ENCODE measurements at regions not wholly inside any gene's neighbourhood (a gene's known extent, or its start where the extent isn't known, plus 50 kb on each side); places are given as distances from the start of the nearest gene placed in this dataset.
A peak's percentile ranks its signal among the peaks of the same experiment; 100 is the strongest.

DNA sequence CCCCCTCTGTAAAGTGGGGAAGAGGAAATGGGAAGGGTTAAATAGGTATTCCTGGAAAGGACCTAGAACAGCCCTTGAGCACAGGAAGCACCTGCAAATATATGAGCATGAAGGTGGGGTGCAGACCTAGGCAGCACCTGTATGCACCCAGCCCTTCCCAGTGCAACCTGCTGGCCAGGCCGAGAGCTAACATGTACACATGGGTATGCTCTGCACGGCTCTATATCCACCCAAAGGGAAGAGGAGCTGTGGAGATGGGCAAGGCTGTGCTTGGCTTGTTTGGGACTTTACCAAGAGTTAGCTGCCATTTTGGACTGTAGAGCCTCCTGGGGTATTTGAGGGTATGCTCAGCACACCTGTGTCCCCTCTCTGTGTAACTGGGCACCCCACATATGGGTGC is 171.2 kb downstream of the KLF13 start:
- Histone ChIP-seq H2AK5ac (ENCODE audit: low read depth, low read length) (no peak overlapping the region), H3K9me3 (replicated peaks in 1 of 2; ENCODE audit: control insufficient read depth in 2 of 2, insufficient read depth in 1 of 2, low read depth in 1 of 2, low read length in 2 of 2) (no peaks in the 10 kb centered on the region), H3K27me3 (ENCODE audit: control insufficient read depth in 3 of 3, insufficient read depth in 3 of 3, low read depth in 1 of 3, low read length in 3 of 3) (no peaks in the 10 kb centered on the region), H3K4me1 (ENCODE audit: control insufficient read depth in 2 of 2, insufficient read depth in 1 of 2, low read depth in 1 of 2, low read length in 2 of 2) (peaks cover 0 to 7% of the 10 kb centered on the region in 2 donors), H3K23ac (ENCODE audit: low read depth, low read length, poor library complexity) (no peak overlapping the region), H3K4ac (ENCODE audit: low read length) (no peak overlapping the region), H2BK12ac (ENCODE audit: low read length) (no peak overlapping the region), H3K4me3 (ENCODE audit: low read length in 2 of 2) (no peak overlapping the region), H2BK15ac (ENCODE audit: low read length) (no peak overlapping the region), H4K91ac (ENCODE audit: low read depth, low read length, poor library complexity) (no peak overlapping the region), H3K4me2 (ENCODE audit: insufficient read depth, low read length, poor library complexity, severe bottlenecking) (no peak overlapping the region), H3K27ac (replicated peaks; ENCODE audit: low read length) (no peak overlapping the region), H2AFZ (ENCODE audit: low read length) (no peak overlapping the region), H3K18ac (ENCODE audit: low read length) (no peak overlapping the region), H2BK5ac (ENCODE audit: low read length) (no peak overlapping the region), H3K79me1 (ENCODE audit: low read depth, low read length) (no peaks in the 10 kb centered on the region), H3K14ac (ENCODE audit: low read length) (no peak overlapping the region), H2BK120ac (ENCODE audit: low read depth, low read length) (no peak overlapping the region), H3K9ac (ENCODE audit: low read depth, low read length, poor library complexity) (no peak overlapping the region), H4K8ac (ENCODE audit: low read depth, low read length) (no peak overlapping the region), H3K36me3 (replicated peaks in 1 of 2; ENCODE audit: control insufficient read depth in 2 of 2, insufficient read depth in 2 of 2, low read length in 2 of 2) (no peaks in the 10 kb centered on the region)
- no CpG with 5 or more reads among the region's 2 CpGs for WGBS, 2 donors (ENCODE audit: extremely low coverage in 2 of 2, insufficient read length in 2 of 2, insufficient replicate concordance in 1 of 2)
- DNase-seq (ENCODE audit: low spot score): no peak

DNA sequence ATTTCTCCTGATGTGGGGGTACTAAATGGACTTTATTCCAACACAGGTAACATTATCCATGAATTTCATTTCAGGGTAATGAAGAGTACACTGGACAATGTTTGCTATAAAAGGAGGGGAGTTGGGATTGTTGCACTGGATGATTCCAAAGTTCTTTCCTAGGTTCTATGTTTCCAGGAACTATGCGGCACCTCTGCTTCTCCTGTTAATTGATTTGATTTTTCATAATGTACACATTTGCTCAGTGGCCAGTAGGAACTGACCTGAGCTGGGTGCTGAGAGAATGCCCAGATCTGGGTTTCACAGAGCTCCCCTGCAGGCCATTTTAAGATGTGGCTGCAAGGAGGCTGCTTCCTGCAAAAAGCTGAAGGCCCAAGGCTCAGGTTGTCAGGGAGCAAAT is 171.7 kb downstream of the KLF13 start:
- Histone ChIP-seq H2BK15ac (ENCODE audit: low read length) (no peak overlapping the region), H3K4me2 (ENCODE audit: insufficient read depth, low read length, poor library complexity, severe bottlenecking) (no peak overlapping the region), H4K8ac (ENCODE audit: low read depth, low read length) (no peak overlapping the region), H3K9me3 (replicated peaks in 1 of 2; ENCODE audit: control insufficient read depth in 2 of 2, insufficient read depth in 1 of 2, low read depth in 1 of 2, low read length in 2 of 2) (no peaks in the 10 kb centered on the region), H3K36me3 (replicated peaks in 1 of 2; ENCODE audit: control insufficient read depth in 2 of 2, insufficient read depth in 2 of 2, low read length in 2 of 2) (no peaks in the 10 kb centered on the region), H3K14ac (ENCODE audit: low read length) (no peak overlapping the region), H3K18ac (ENCODE audit: low read length) (no peak overlapping the region), H2AK5ac (ENCODE audit: low read depth, low read length) (no peak overlapping the region), H2BK120ac (ENCODE audit: low read depth, low read length) (no peak overlapping the region), H3K27ac (replicated peaks; ENCODE audit: low read length) (no peak overlapping the region), H3K4ac (ENCODE audit: low read length) (no peak overlapping the region), H3K79me1 (ENCODE audit: low read depth, low read length) (no peaks in the 10 kb centered on the region), H3K23ac (ENCODE audit: low read depth, low read length, poor library complexity) (no peak overlapping the region), H3K27me3 (ENCODE audit: control insufficient read depth in 3 of 3, insufficient read depth in 3 of 3, low read depth in 1 of 3, low read length in 3 of 3) (no peaks in the 10 kb centered on the region), H3K4me1 (ENCODE audit: control insufficient read depth in 2 of 2, insufficient read depth in 1 of 2, low read depth in 1 of 2, low read length in 2 of 2) (peaks cover 0 to 7% of the 10 kb centered on the region in 2 donors), H2AFZ (ENCODE audit: low read length) (no peak overlapping the region), H4K91ac (ENCODE audit: low read depth, low read length, poor library complexity) (no peak overlapping the region), H3K4me3 (ENCODE audit: low read length in 2 of 2) (no peak overlapping the region), H2BK12ac (ENCODE audit: low read length) (no peak overlapping the region), H2BK5ac (ENCODE audit: low read length) (no peak overlapping the region), H3K9ac (ENCODE audit: low read depth, low read length, poor library complexity) (no peak overlapping the region)
- no peak for DNase-seq (ENCODE audit: low spot score)
- no CpG with 5 or more reads among the region's 1 CpG for WGBS, 2 donors (ENCODE audit: extremely low coverage in 2 of 2, insufficient read length in 2 of 2, insufficient replicate concordance in 1 of 2)

DNA sequence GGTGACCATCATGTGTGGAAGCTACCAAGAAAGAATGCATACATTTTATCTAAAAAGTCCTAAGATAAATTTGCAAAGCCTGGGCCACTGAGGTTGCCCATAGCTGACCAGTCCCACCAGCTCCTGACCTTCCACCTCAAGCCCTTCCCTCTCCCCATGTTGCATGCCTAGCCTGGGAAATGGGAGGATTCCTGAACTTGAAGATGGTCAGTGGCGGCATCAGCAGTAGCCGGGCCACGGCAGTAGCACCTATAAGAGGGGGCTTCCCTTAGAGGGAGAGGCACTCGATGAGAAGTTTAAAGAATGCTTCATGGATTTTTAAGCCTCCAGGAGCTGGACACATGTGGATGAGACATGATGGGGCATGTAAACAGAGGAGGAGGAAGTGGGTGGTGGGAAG is 172.1 kb downstream of the KLF13 start:
- H2BK15ac ChIP-seq (ENCODE audit: low read length): no peak overlapping the region
- no peak overlapping the region for H2BK12ac ChIP-seq (ENCODE audit: low read length)
- no peak overlapping the region for H3K23ac ChIP-seq (ENCODE audit: low read depth, low read length, poor library complexity)
- H3K4me1 ChIP-seq (ENCODE audit: control insufficient read depth in 2 of 2, insufficient read depth in 1 of 2, low read depth in 1 of 2, low read length in 2 of 2): peaks cover 0 to 7% of the 10 kb centered on the region in 2 donors
- H3K36me3 ChIP-seq (replicated peaks in 1 of 2; ENCODE audit: control insufficient read depth in 2 of 2, insufficient read depth in 2 of 2, low read length in 2 of 2): no peaks in the 10 kb centered on the region
- H4K91ac ChIP-seq (ENCODE audit: low read depth, low read length, poor library complexity): no peak overlapping the region
- H3K9me3 ChIP-seq (replicated peaks in 1 of 2; ENCODE audit: control insufficient read depth in 2 of 2, insufficient read depth in 1 of 2, low read depth in 1 of 2, low read length in 2 of 2): no peaks in the 10 kb centered on the region
- H4K8ac ChIP-seq (ENCODE audit: low read depth, low read length): no peak overlapping the region
- no peak overlapping the region for H3K4me2 ChIP-seq (ENCODE audit: insufficient read depth, low read length, poor library complexity, severe bottlenecking)
- H3K27ac ChIP-seq (replicated peaks; ENCODE audit: low read length): no peak overlapping the region
- H3K27me3 ChIP-seq (ENCODE audit: control insufficient read depth in 3 of 3, insufficient read depth in 3 of 3, low read depth in 1 of 3, low read length in 3 of 3): no peaks in the 10 kb centered on the region
- H3K18ac ChIP-seq (ENCODE audit: low read length): no peak overlapping the region
- no peak overlapping the region for H3K4ac ChIP-seq (ENCODE audit: low read length)
- no peak overlapping the region for H2BK5ac ChIP-seq (ENCODE audit: low read length)
- no peak for DNase-seq (ENCODE audit: low spot score)
- no peak overlapping the region for H3K9ac ChIP-seq (ENCODE audit: low read depth, low read length, poor library complexity)
- no CpG with 5 or more reads among the region's 4 CpGs for WGBS, 2 donors (ENCODE audit: extremely low coverage in 2 of 2, insufficient read length in 2 of 2, insufficient replicate concordance in 1 of 2)
- H3K14ac ChIP-seq (ENCODE audit: low read length): no peak overlapping the region
- no peak overlapping the region for H2AFZ ChIP-seq (ENCODE audit: low read length)
- H2AK5ac ChIP-seq (ENCODE audit: low read depth, low read length): no peak overlapping the region
- H2BK120ac ChIP-seq (ENCODE audit: low read depth, low read length): no peak overlapping the region
- no peaks in the 10 kb centered on the region for H3K79me1 ChIP-seq (ENCODE audit: low read depth, low read length)
- H3K4me3 ChIP-seq (ENCODE audit: low read length in 2 of 2): no peak overlapping the region

DNA sequence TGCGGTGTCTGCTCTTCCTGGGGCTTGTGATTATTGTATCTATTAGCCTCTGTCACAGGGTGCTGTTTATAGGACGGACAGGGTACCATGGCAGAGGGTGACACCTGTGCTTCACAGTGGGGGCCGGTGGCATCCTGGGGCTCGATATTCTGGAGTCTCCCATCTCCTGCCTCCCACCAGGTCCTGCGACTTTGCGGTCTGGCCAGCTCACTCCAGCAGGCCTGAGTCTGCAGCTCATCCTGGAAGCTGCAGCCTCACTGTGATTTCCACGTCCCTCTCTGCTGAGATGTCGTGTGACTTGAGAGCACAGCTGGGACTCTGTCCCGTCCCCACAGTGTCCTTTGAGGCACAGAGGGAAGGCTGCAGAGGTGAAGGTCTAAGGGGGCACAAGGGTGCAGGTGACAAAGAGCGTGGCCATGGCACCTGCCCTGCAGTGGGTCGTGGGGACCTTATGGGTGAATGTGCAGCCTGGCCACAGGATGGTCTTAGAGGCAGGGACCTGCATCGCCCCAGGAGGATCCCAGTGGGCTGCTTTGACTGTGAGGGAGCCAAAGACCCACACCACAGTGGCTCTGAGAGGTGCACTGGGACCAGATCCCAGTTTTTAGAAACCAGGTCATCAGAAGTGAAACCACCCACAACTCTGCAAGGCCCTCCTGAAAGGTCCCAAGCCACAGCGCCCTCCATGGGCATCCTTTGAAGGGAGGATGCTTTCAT is 172.8 kb downstream of the KLF13 start:
- Histone ChIP-seq H3K4me1 (ENCODE audit: control insufficient read depth in 2 of 2, insufficient read depth in 1 of 2, low read depth in 1 of 2, low read length in 2 of 2) (peaks cover 0 to 7% of the 10 kb centered on the region in 2 donors), H3K27ac (replicated peaks; ENCODE audit: low read length) (no peak overlapping the region), H2BK15ac (ENCODE audit: low read length) (no peak overlapping the region), H3K4me3 (ENCODE audit: low read length in 2 of 2) (no peak overlapping the region), H3K4ac (ENCODE audit: low read length) (no peak overlapping the region), H3K18ac (ENCODE audit: low read length) (peak overlapping the region; percentile 36), H3K9ac (ENCODE audit: low read depth, low read length, poor library complexity) (no peak overlapping the region), H2BK5ac (ENCODE audit: low read length) (no peak overlapping the region), H3K23ac (ENCODE audit: low read depth, low read length, poor library complexity) (no peak overlapping the region), H3K36me3 (replicated peaks in 1 of 2; ENCODE audit: control insufficient read depth in 2 of 2, insufficient read depth in 2 of 2, low read length in 2 of 2) (no peaks in the 10 kb centered on the region), H2BK12ac (ENCODE audit: low read length) (no peak overlapping the region), H3K14ac (ENCODE audit: low read length) (no peak overlapping the region), H2AFZ (ENCODE audit: low read length) (no peak overlapping the region), H4K8ac (ENCODE audit: low read depth, low read length) (no peak overlapping the region), H2BK120ac (ENCODE audit: low read depth, low read length) (no peak overlapping the region), H2AK5ac (ENCODE audit: low read depth, low read length) (peak overlapping the region; percentile 1), H3K9me3 (replicated peaks in 1 of 2; ENCODE audit: control insufficient read depth in 2 of 2, insufficient read depth in 1 of 2, low read depth in 1 of 2, low read length in 2 of 2) (no peaks in the 10 kb centered on the region), H3K27me3 (ENCODE audit: control insufficient read depth in 3 of 3, insufficient read depth in 3 of 3, low read depth in 1 of 3, low read length in 3 of 3) (no peaks in the 10 kb centered on the region), H3K79me1 (ENCODE audit: low read depth, low read length) (no peaks in the 10 kb centered on the region), H3K4me2 (ENCODE audit: insufficient read depth, low read length, poor library complexity, severe bottlenecking) (no peak overlapping the region), H4K91ac (ENCODE audit: low read depth, low read length, poor library complexity) (no peak overlapping the region)
- no CpG with 5 or more reads among the region's 13 CpGs for WGBS, 2 donors (ENCODE audit: extremely low coverage in 2 of 2, insufficient read length in 2 of 2, insufficient replicate concordance in 1 of 2)
- no peak for DNase-seq (ENCODE audit: low spot score)
